HG03565 (cell line): ENCODE measurements at regions not wholly inside any gene's neighbourhood (a gene's known extent, or its start where the extent isn't known, plus 50 kb on each side); places are given as distances from the start of the nearest gene placed in this dataset.
"Not testable (repeated sequence)": the region's sequence is repeated elsewhere in the genome, so short reads cannot be mapped to it uniquely, and the experiment has no call there.

Source experiments
- ATAC-seq: cut with Tn5 transposase; IDR thresholded peaks from one replicate; pipeline ENCODE4 v1.9.1; 2021; ENCODE audit warnings: mild to moderate bottlenecking, moderate library complexity; ENCODE audit not compliant: unreplicated experiment

- ATAC-seq = no peak
These were observed 271.6 kb upstream of the NUDT12 start for GRCh38 chr5:103834216-103834615.

GRCh38 chr5:103829585-103829984, 267.0 kb upstream of the NUDT12 start:
- ATAC-seq = no peak

- ATAC-seq = no peak
These were observed 265.4 kb upstream of the NUDT12 start for GRCh38 chr5:103827976-103828375.

GRCh38 chr5:103821361-103821760, 258.8 kb upstream of the NUDT12 start:
- no peak for ATAC-seq

GRCh38 chr5:103808464-103809106, 246.0 kb upstream of the NUDT12 start:
- peak; percentile 93 for ATAC-seq

- no peak for ATAC-seq
These were observed 242.1 kb upstream of the NUDT12 start for GRCh38 chr5:103804711-103805110.

DNA sequence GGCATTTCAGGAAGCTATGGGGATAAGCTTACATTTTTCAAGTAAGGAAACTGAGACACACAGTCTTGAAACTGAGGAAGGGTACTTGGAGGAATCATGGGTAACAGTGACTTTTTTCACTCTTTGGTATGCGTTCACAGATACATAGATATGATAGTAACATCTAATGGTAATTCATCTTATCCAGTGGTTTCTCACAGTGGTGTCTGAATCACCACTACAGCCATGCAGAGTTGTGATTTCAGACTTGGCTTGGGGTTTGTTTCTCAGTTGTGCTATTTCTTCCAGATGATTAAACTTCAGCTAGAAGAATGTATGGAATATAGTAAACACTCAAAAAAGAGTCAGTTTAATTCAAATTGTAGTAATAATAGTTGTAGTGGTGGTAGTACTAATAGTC, 239.1 kb upstream of the NUDT12 start:
- no peak for ATAC-seq

DNA sequence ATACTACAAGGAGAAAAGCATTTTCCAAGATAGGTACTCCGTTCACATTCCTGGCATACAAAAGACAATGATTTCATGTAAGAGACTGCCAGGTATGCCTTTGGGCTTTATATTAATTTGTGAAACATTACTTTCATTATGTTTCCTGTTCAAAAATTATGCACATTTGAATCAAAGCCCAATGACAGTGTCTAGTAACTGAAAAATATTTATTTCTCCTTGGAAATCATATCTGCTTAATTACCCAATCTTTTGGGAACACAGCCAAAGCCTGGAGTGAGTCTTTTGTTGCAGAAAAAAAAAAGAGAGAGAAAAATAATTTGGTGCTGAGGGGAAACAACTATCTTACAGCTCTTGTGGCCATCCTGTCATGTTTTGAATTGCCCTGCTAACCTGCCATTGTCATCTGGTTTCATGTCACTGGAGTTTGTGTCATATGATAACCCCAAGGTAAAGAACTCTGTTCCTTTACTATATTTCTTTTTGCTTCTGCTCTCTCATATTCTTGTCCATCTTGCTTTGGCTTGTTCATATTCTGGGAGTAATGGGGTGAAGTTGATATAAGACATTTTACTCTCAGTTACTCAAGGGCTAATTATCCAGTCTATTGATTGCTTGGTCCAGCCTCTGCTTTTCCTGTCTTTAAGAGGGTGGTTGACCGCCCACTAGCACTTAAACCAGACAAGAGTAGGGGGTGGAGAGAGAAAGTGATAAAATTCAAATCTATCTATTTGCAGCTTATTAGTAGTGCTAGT, 238.3 kb upstream of the NUDT12 start:
- ATAC-seq = no peak

DNA sequence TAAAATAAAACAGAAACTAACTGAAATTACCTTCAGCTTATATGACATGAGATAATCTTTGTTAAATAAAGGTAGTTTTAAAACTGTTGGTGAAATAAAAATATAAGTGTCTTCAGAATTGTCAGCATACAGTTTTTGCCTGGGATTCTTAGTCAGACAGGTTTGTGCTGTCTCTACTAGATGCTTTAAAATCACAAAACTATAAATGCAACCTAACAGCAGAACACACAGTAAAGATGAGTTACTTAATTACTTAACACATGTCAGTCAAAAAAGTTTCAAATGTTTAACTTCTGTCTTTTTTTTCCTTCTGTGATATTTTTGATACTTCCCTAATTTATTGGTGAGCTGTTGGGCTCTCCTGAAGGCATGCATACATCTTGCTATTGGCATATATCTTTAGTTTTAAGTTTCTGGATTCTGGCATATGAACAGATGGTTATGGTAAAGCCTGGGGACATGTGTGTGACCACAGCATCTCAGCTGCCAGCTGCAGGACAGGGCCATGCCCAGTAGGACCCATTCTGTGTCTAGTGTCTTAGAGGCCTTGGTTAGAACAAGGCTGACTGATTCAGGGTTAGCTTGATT, 231.1 kb upstream of the NUDT12 start:
- ATAC-seq = no peak

DNA sequence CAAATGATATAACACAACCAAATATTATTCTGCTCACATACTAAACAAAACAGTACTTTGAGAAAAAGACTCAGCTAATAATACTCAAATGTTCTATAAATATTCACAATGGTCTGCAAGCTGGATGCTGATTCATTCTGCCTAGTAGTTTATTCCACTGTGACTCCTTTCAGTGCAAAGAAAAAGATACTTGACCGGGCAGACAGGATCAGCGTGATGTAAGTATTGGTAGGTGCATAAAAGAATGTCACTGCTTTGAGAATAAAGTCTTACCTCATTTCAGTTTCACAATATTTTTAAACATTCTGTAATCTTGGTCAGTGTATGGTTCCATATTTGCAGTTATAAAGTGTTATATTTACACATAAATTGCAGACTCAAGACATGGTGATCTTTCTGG, 223.0 kb upstream of the NUDT12 start:
- no peak for ATAC-seq

DNA sequence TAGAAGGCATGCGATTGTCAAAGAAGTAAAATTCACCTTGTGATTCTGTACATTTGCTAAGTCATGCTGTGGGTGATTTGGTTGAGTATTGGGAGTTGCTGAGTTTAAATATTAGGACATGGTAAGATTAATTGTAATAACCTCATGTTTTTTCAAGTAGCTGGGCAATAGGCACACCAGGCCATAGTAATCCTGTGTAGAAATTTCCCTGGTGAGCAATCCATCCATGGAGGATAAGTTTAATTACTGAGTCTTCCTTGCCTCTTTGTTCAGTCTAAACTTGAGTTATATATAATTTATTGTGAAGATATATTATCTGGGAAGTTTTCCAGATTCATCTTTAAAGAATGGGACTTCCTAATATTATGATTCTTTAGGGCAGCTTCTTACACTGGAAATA, 221.1 kb upstream of the NUDT12 start:
- ATAC-seq = no peak

DNA sequence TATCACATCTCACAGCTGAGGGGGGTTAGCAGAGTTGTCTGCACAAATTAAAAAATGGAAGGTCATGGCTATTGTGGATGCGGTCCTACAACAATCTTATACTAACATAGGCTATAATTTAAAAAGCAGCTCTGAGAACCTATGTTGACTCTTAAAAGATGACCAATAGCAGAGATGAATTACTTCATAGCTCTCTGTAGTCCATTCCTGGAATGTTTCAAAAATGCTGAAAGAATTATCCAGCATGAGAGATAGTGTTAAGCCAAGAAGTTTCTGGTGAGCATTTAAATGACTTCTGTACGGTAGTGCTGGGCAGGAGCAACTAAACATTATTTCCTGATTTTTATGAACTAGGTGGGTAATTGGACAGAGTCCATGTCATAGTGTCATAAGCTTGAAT, 218.2 kb upstream of the NUDT12 start:
- no peak for ATAC-seq

DNA sequence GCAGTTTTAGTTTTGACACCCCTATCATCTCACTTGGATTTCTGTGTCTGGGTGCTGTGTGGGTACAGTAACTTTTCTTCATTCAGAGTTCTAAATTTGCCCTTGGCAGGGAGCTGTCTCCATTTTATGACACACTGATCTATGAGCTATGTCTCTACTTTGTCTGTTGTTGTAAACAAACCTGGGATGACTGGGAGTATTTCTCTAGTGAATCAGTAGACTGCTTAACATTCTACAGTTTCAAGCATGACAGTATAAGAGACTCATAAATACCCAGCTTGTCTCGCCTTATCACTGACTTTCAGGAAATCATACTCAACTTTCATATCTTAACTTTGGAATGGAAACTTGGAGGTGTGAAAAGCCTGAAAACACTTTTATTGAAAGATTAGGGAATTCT, 212.1 kb upstream of the NUDT12 start:
- ATAC-seq = no peak

DNA sequence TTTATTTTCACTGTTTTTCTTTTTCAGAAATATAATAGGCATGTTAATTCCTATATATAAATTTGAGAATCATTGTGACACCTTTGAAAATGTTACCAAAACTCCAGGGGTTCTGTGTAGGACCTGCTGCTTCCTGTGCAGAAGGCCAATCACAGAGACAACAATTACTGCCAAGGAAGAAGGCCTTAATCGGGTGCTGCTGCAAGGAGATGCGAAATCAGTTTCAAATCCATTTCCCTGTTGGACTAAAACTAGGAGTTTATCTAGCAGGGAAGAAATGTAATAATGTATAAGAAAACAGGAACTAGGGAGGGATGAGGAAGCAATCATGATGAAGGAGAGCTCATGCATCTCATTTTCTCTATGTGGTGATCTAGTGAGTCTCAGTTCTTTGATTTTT, 209.7 kb upstream of the NUDT12 start:
- ATAC-seq = no peak

- no peak for ATAC-seq
These were observed 201.8 kb upstream of the NUDT12 start for GRCh38 chr5:103764403-103764802.

DNA sequence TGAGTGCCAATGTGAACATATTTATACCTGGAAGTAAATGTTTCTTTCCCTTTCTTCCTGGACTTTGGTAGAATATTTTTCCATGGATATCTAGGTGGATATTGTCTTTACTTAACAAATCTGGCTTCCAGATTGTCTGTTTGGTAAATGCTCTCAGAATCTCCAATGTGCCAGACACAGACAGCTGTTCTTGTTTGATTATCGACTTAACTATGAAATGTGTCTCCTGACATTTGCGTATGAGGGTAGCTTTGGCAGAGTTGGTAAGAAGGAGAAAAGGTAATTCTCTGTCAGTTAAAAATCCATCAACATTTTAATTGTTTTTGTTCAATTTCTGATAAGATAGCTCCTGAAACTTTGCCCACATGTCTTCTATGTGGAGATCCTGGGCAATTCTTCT, 196.4 kb upstream of the NUDT12 start:
- ATAC-seq = no peak

DNA sequence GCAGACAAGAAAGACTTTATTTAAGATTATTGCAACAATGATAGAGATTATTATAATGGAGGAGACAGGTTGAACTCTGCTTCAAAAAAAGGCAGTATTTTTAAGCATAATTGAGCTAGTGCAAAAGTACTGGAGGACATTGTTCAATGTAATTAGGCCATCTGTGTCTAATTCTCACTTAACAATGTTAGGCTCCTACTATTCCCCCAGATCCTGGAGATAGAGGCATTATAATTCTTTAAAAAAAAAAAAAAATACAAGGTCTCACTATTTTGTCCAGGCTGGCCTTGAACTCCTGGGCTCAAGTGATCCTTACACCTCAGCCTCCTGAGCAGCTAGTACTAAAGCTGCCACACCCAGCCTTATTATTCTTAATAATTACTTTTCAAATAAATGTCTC, 193.4 kb upstream of the NUDT12 start:
- ATAC-seq = no peak

DNA sequence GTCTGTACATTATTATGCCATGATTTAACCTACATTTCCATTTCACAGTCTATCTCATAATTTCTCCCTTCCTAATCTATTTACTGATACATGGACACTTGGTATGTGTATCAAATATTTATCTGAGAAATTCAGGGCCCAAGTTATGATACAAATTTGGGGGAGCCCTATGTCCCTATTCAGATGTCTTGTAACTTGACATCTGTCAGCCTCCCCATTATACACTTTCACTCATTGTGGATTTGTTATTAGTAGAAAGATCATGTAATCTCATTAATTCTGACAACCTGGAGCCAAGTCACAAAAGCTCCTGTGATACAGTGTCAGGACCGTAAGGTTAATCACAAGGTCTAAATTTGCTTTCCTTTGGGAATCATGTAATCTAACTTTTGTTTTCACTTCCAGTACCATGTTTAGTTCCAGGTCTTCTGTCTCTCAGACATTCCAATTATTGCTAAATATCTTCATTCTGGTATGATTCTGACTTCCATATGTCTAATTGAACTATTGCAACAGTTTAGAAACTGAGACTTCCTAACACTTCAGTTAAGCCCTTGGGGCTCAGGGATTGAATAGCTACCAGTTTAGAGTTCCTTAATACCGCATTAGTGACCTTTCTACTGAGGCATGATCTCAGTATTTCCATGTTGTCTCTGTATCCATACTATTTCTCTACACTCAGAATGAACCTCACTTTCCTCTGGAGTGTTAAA, 182.9 kb upstream of the NUDT12 start:
- ATAC-seq = no peak

GRCh38 chr5:103744159-103744558, 181.6 kb upstream of the NUDT12 start:
- no peak for ATAC-seq

GRCh38 chr5:103743421-103743820, 180.8 kb upstream of the NUDT12 start:
- no peak for ATAC-seq

DNA sequence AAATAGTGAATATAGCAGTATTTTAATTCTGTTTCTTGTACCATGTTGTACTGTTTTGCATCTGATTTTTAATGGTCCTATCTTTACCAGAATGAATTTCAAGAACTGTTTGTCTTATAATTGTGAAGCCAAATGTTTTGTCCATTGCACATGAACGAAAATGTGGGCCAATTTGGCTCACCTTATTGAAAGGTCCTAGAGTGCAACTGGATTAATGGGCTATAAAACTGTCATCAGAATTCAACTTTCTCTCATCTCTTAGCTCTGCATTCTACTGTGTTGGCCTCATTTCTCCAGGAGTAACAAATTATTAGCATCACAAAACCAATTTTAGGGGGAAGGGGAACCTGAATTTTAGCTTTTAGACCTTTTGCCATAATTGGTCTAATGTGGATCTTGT, 179.4 kb upstream of the NUDT12 start:
- no peak for ATAC-seq

DNA sequence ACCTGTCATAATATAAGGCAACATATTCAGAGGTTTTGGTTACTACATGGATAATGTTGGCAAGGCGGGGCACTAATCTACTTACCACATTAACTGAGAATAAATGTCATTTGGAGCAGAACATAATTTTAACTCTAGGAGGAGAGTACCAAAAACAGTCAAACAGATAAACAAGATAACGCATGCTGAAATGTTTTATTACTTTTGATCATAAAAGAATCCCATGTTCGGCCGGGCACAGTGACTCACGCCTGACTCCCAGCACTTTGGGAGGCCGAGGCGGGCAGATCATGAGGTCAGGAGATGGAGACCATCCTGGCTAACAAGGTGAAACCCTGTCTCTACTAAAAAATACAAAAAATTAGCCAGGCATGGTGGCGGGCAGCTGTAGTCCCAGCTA, 173.8 kb upstream of the NUDT12 start:
- not testable (repeated sequence) for ATAC-seq
